Pons (tissue), 1 donor: ENCODE measurements at regions not wholly inside any gene's neighbourhood (a gene's known extent, or its start where the extent isn't known, plus 50 kb on each side); places are given as distances from the start of the nearest gene placed in this dataset.

ENCODE experiments used
- DNase-seq: peaks from one replicate; pipeline ENCODE4 v3.0.0-alpha.2; 2016; ENCODE audit warnings: low spot score

DNA sequence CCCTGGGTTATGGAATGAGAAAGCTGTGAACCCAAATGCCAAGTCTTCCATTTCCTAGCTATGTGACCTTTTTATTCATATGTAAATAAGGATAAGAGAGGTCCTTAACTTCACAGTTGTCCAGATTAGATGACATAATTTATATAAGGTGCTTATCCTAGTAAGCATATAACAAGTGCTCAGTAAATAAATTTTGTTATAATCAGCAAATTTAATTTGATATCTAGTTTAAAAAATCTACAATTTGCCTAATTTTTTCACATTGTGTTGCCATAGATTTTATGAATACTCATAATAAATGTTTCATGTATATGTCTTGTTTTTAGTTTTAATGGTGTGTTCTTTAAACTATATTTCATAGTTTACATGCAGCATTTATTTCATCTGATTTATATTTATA is 130.4 kb upstream of the SPRY1 start:
- DNase-seq = no peak

DNA sequence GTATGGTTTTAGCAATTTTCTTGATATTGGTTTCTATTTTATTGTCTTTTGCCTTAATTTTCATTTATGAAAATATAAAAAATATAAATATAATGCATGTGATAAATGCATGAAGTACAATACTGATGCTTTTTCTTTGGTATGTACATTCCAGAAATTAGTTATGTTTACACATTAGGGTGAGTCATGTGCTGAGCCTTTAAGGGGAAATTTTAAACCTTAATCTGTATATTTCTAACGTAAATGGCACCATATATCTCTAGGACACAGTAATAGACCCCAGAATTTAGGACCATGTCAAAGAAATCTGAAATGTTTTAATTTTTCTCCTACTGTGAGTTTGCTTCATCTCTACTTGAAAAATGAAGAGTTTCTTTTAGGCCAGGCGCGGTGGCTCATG is 117.8 kb upstream of the SPRY1 start:
- DNase-seq = no peak

- DNase-seq = no peak
Observed at GRCh38 chr4:123283371-123283895, 113.2 kb upstream of the SPRY1 start.

GRCh38 chr4:123284168-123284567 is 112.4 kb upstream of the SPRY1 start:
- no peak for DNase-seq

- DNase-seq = no peak
Observed at GRCh38 chr4:123286903-123287466, 109.6 kb upstream of the SPRY1 start.

DNA sequence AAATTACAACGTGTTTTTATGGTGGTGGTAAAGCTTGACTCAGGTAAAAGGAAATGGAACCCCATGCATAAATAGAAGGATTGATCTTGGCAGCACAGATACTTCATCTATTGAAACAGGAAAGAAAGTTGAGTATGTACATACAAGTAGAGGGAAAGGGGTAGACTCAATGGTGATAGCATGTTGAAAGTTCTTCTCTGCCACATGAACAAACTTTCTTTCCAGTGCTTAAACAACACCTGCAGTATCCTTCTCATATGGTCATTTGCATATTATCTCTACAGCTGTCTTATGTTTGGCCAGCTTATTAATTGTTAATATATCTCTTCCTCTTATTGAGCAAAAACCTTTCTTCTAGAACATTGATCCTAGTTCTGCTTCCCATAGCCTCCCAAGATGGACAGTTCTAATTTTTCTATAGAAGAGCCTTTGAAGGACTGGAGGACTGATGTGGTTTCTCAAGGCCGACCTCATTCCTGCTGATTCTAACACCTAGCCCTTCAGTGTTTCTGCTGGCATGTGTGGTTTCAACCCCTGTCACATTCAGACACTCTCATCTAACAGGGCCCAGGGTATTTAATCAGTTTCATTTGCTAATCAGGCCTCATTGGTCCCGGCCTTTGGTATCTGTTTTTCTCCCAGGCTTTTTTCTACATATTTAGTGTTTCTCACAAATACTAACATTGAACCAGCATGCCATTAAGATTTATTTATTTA is 108.1 kb upstream of the SPRY1 start:
- DNase-seq = no peak

- no peak for DNase-seq
Observed at GRCh38 chr4:123291329-123291728, 105.3 kb upstream of the SPRY1 start.

GRCh38 chr4:123297836-123298235 is 98.8 kb upstream of the SPRY1 start:
- no peak for DNase-seq

GRCh38 chr4:123298261-123298660 is 98.3 kb upstream of the SPRY1 start:
- no peak for DNase-seq

DNA sequence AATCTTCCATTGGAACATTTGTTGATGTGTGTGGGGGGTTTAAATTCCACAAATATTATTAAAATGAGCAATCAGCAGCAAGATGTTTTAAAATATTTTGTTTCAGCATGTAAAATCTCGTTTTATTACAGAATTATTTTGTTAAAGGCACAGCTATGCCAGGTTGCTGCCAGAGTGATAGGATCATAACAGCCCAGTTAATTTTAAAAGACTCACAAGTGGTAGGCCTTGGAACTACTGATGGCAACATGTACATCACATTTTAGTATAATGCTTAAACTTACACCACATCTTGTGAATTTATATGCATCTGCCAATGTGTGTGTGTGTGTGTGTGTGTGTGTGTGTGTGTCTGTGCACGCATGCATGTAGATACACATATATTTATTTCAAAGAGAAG is 97.8 kb upstream of the SPRY1 start:
- no peak for DNase-seq

DNA sequence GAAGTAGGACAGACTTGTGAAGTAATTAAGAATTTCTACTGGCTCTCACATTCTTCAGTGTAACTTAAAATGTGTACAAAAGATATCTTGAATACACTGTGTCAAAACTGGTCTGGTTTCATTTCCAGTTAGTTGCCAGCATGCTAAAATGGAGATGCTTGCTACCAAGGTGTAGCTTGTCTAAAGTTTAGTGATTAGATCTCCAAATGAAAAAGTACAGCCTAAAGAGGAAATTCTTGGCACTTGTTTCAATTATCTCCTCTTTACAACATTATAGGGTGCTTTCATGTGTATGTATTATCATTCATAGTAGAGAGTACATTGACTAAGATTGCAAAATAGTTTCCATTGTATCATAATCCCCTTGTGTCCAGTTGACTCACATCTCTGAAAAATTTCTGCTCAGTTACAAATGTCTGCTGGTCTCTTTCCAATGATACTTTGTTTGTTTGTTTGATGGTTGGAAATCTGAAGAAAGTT is 97.3 kb upstream of the SPRY1 start:
- no peak for DNase-seq

DNA sequence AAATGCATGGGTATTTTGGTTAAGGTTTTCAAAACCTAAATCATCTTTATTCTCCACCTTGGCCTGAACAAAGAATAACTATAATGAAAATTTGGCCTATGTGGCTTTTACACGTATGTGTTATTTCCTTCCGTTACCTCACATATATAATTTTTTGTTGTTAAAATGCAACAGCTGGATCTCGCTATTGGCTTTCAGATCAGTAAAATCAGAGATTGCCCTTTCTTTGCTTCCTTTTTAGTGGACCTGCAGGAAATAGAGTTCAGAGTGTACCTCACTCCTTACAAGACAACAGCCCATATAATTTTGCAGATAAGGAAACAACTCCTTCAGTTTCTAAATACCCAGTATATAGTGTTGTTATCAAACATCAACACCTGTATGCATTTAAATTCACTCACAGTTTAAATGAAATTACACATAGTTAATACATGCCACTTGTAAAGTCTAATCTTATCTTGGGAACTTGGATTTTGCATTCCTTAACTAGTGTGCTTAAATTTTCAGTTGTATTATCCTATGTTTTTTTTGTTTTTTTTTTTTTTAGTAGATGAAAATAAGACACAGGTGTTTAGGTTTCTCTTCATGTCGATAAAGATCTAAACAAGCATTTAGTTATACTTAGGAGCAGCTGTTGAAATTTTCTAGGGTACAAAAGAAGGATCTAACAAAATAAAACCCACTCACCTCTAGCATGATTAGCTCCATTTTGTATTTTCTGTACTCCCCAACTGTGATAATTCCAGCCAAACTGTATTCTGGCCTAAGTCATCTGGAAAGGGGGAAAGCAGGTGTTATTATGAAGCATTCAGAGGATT is 96.2 kb upstream of the SPRY1 start:
- DNase-seq = no peak

DNA sequence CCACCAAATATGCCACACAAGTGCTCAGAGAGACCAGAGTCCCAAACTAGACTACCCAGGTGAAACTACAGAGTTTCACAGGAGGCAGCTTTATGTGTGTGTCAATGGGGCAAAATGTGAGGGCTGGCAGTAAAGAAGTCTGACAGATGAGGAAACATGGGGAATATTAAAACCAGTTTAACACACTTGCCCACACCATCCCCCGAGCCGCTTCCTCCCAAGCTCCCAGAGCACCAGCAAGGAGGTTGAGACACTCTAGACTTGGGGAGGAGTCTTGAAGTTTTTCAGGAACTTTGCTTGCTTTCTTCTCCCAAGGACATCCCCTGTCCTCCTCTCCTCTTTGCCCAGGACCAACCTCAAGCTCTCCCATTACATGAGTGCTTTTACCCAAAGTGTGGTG is 94.7 kb upstream of the SPRY1 start:
- DNase-seq = no peak

GRCh38 chr4:123304151-123304964 is 92.2 kb upstream of the SPRY1 start:
- DNase-seq = peak; percentile 53

- DNase-seq = peak; percentile 61
Observed at GRCh38 chr4:123305736-123306135, 90.9 kb upstream of the SPRY1 start.

DNA sequence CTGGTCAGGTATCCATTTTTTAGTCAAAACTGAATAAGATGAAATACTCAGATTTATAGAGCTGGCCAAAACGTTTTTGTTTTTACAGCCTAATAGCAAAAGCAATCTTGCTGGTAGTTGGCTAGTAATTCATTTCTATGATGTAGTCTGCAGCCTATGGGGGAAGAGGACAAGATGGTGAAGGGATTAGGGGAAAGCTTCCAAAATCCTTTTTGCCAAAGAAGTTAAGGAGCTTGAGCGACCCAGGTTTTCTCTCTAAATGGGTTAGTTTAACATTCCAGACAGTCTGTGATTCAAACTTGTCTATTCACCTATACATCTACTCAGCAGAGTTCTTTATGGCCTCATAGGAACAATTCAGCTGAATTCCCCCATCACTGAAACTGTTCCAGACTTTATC is 89.8 kb upstream of the SPRY1 start:
- no peak for DNase-seq

GRCh38 chr4:123308667-123309066 is 87.9 kb upstream of the SPRY1 start:
- no peak for DNase-seq

- DNase-seq = no peak
Observed at GRCh38 chr4:123312116-123312515, 84.5 kb upstream of the SPRY1 start.

DNA sequence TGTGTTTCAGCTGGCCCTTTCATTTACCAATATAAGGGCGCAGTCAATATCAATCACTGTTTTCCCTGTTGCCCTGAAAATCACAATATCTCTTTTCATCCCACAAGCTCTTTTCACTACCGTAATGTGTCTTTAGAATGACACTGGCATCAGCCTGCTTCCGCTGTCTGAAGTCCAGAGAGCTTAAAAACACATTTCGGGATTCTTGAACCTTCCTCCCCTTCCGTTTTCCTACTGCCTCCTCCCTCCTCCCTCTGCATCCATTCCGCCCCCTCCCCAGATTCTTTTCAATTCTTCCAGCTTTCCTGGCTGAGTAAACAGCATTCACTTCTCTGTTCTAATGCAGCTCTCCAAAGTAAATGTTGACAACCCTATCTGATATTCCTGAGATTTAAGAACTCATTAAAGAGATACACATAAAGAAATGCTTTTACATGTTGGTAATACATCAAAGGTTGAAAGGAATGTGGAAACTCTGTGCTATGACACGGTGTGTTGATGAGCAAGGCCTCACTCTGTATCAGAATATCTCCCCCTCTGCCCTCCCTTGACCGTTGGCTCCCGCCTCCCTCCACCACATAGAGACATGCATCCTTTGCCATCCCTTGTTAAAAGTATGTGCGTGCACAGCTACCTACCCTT is 83.5 kb upstream of the SPRY1 start:
- peak; percentile 55 for DNase-seq

DNA sequence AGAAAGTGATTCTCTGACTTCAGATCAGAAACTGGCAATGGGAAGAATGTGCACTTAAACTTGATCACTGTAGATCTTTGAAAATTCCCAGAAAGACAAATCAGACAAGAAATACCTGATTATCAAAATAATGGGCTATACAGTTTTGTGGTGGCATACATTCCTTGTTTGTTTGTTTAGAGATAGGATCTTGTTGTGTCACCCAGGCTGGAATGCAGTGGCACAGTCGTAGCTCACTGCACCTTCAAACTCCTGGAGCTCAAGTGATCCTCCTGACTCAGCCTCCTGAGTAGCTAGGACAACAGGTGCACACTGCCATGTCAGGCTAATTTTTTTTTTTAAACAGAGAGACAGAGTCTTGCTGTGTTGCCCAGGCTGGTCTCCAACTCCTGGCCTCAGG is 81.0 kb upstream of the SPRY1 start:
- DNase-seq = no peak

GRCh38 chr4:123317211-123317610 is 79.4 kb upstream of the SPRY1 start:
- no peak for DNase-seq

- DNase-seq = no peak
Observed at GRCh38 chr4:123319639-123320038, 77.0 kb upstream of the SPRY1 start.
